ENCODE measurements at regions not wholly inside any gene's neighbourhood (a gene's known extent, or its start where the extent isn't known, plus 50 kb on each side); places are given as distances from the start of the nearest gene placed in this dataset.

DNA sequence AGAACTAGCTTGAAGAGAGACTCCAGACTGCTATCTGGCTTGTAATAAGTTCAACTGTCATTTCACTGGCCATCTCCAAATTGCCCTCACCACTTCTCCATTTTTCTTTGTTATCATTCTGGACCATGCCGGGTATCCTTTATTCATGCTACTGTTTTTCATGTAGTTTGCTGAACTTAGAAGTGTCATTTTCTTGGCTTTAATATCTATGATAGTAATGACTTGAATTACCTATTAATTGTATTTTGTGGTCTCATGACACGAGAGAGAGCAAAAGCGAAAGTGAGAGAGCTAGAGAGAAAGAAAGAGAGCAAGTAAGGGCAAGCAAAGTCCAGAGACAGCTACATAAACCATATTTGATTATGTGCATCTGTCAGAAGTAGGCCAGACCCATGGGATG is 184.9 kb upstream of the ATP1B1 start:
- ATAC-seq = no peak
- TF ChIP-seq TOX (CRISPR knock-in tag; IDR thresholded peaks at IDR 0.05; ENCODE audit: borderline replicate concordance) (0 out of 2 replicates have a peak, but pooled peaks have one; percentile 30), PPARA (CRISPR knock-in tag; IDR thresholded peaks at IDR 0.05; ENCODE audit: borderline replicate concordance) (no peak)

DNA sequence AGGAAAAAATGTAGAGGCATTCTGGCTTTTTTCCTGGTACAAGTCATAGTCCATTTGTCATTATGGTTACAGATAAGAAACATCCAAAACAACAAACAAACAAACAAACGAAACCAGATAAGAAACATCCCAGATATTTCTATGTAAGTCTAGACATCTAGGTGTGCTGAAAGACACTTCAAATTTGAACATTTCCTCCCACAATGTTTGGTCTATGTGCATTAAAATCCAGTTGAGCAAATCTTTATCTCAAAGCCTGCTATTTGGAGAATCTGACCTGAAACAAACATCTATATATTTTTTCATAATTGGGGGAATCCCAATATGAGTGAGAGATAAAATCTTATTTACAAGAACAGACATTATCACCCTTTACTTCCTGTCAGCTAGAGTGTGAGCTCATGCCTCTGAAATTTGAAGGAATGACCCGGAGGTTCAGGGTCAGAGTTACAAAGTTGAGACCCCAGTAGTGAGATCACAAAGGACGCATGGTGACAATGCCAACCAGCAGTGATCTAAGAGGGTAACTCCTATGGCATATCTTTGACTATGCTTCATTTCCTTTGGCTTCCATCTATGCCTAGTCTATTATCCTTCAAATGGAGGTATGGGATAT is 182.9 kb upstream of the ATP1B1 start:
- no peak for ATAC-seq

DNA sequence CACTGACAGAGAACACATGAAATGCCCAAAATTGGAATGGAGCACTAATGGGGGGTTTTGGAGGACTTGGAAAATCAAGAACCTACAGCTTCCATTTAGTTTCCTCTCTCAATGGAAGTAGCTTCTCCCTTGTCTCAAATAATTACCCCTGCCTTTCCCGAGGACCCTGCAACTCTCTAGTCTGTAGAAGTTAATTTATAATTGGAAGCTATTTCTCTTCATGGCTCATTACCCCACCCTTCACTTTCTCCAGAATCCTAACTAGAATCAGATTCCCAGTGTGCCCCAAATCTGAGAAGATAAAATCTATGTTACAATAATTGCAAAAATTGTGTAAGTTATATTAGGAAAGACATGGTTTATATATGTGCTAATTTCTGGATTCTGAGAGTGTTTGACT is 181.5 kb upstream of the ATP1B1 start:
- ATAC-seq = no peak
- TF ChIP-seq TOX (CRISPR knock-in tag; IDR thresholded peaks at IDR 0.05; ENCODE audit: borderline replicate concordance) = no peak
- TF ChIP-seq ZFP3 (CRISPR knock-in tag; IDR thresholded peaks at IDR 0.05) = no peak
- TF ChIP-seq SNAI2 (CRISPR knock-in tag; IDR thresholded peaks at IDR 0.05) = no peak
- no peak for TF ChIP-seq ISL1 (CRISPR knock-in tag; IDR thresholded peaks at IDR 0.05)
- no peak for TF ChIP-seq ZNF70 (CRISPR knock-in tag; IDR thresholded peaks at IDR 0.05)
- no peak for TF ChIP-seq PPARA (CRISPR knock-in tag; IDR thresholded peaks at IDR 0.05; ENCODE audit: borderline replicate concordance)
- TF ChIP-seq GLIS3 (CRISPR knock-in tag; IDR thresholded peaks at IDR 0.05) = no peak
- no peak for TF ChIP-seq ZFP30 (CRISPR knock-in tag; IDR thresholded peaks at IDR 0.05)
- no peak for TF ChIP-seq ZNF565 (CRISPR knock-in tag; conservative IDR thresholded peaks at IDR 0.05; ENCODE audit: low read depth)
- no peak for TF ChIP-seq ZC3H10 (CRISPR knock-in tag; IDR thresholded peaks at IDR 0.05)

More for the DNA sequence above, 182.9 kb upstream of the ATP1B1 start:
- TF ChIP-seq RARB (CRISPR knock-in tag; IDR thresholded peaks at IDR 0.05) (no peak), ZNF565 (CRISPR knock-in tag; conservative IDR thresholded peaks at IDR 0.05; ENCODE audit: low read depth) (no peak), OSR1 (CRISPR knock-in tag; IDR thresholded peaks at IDR 0.05) (no peak), ESRRG (CRISPR knock-in tag; IDR thresholded peaks at IDR 0.05) (no peak)
- TF ChIP-seq, protein P1, sequence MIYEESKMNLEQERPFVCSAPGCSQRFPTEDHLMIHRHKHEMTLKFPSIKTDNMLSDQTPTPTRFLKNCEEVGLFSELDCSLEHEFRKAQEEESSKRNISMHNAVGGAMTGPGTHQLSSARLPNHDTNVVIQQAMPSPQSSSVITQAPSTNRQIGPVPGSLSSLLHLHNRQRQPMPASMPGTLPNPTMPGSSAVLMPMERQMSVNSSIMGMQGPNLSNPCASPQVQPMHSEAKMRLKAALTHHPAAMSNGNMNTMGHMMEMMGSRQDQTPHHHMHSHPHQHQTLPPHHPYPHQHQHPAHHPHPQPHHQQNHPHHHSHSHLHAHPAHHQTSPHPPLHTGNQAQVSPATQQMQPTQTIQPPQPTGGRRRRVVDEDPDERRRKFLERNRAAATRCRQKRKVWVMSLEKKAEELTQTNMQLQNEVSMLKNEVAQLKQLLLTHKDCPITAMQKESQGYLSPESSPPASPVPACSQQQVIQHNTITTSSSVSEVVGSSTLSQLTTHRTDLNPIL (CRISPR knock-in tag; IDR thresholded peaks at IDR 0.05; ENCODE audit: low read depth) = no peak

DNA sequence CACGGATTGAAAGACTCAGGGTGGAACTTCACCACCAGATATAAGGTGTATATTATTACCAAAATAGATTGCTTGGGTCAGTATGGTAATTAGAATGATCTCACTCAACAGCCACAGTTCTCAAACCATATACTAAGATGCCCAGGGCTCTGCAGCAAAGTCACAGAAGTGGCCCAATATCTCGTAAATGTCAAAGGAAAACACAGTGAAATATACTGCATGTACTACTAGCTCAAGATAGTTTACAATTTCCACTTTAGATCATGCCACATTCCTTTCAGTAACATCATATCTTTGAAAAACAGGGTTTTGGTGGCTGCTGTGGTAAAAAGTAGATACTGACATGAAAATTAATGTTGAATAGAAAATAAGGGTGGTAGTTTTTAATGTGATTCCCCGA is 180.3 kb upstream of the ATP1B1 start:
- TF ChIP-seq PPARA (CRISPR knock-in tag; IDR thresholded peaks at IDR 0.05; ENCODE audit: borderline replicate concordance) (no peak), ZNF565 (CRISPR knock-in tag; conservative IDR thresholded peaks at IDR 0.05; ENCODE audit: low read depth) (no peak), ISL1 (CRISPR knock-in tag; IDR thresholded peaks at IDR 0.05) (no peak), ARNTL (CRISPR knock-in tag; IDR thresholded peaks at IDR 0.05; ENCODE audit: borderline replicate concordance, low read depth) (no peak), BACH2 (CRISPR knock-in tag; IDR thresholded peaks at IDR 0.05; ENCODE audit: borderline replicate concordance) (no peak), ZFP30 (CRISPR knock-in tag; IDR thresholded peaks at IDR 0.05) (no peak), RARB (CRISPR knock-in tag; IDR thresholded peaks at IDR 0.05) (no peak), ZFP3 (CRISPR knock-in tag; IDR thresholded peaks at IDR 0.05) (no peak), ZNF70 (CRISPR knock-in tag; IDR thresholded peaks at IDR 0.05) (no peak), CSDC2 (CRISPR knock-in tag; IDR thresholded peaks at IDR 0.05) (no peak), ZNF8 (CRISPR knock-in tag; IDR thresholded peaks at IDR 0.05) (no peak), TOX (CRISPR knock-in tag; IDR thresholded peaks at IDR 0.05; ENCODE audit: borderline replicate concordance) (no peak), ESRRG (CRISPR knock-in tag; IDR thresholded peaks at IDR 0.05) (no peak), SNAI2 (CRISPR knock-in tag; IDR thresholded peaks at IDR 0.05) (no peak), ZC3H10 (CRISPR knock-in tag; IDR thresholded peaks at IDR 0.05) (no peak)
- TF ChIP-seq, protein P1 (CRISPR knock-in tag; IDR thresholded peaks at IDR 0.05; ENCODE audit: low read depth) = no peak
- TF ChIP-seq, protein P2, sequence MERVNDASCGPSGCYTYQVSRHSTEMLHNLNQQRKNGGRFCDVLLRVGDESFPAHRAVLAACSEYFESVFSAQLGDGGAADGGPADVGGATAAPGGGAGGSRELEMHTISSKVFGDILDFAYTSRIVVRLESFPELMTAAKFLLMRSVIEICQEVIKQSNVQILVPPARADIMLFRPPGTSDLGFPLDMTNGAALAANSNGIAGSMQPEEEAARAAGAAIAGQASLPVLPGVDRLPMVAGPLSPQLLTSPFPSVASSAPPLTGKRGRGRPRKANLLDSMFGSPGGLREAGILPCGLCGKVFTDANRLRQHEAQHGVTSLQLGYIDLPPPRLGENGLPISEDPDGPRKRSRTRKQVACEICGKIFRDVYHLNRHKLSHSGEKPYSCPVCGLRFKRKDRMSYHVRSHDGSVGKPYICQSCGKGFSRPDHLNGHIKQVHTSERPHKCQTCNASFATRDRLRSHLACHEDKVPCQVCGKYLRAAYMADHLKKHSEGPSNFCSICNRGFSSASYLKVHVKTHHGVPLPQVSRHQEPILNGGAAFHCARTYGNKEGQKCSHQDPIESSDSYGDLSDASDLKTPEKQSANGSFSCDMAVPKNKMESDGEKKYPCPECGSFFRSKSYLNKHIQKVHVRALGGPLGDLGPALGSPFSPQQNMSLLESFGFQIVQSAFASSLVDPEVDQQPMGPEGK (CRISPR knock-in tag; IDR thresholded peaks at IDR 0.05; ENCODE audit: borderline replicate concordance) = no peak
- TF ChIP-seq, protein P3, sequence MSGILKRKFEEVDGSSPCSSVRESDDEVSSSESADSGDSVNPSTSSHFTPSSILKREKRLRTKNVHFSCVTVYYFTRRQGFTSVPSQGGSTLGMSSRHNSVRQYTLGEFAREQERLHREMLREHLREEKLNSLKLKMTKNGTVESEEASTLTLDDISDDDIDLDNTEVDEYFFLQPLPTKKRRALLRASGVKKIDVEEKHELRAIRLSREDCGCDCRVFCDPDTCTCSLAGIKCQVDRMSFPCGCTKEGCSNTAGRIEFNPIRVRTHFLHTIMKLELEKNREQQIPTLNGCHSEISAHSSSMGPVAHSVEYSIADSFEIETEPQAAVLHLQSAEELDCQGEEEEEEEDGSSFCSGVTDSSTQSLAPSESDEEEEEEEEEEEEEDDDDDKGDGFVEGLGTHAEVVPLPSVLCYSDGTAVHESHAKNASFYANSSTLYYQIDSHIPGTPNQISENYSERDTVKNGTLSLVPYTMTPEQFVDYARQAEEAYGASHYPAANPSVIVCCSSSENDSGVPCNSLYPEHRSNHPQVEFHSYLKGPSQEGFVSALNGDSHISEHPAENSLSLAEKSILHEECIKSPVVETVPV (CRISPR knock-in tag; IDR thresholded peaks at IDR 0.05) = no peak

DNA sequence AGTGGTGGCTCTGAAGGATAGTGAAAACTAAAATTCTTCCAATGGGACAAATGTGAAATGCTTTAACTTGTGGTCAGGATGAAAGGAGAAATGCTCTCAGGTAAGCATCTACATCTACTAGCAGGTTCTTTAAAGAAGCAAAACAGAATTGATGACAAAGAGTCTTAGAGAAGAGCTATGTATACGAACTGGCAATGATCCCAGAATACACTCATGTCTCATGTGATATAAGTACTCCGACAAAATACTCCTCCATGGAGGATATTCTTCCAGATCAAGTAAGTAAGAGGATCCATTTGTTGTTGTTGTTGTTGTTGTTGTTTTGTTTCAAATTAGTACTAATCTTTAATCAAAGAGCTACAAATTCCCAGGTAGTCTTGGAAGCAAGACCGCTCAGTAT is 174.0 kb upstream of the ATP1B1 start:
- peak; percentile 71 for ATAC-seq
- no peak for TF ChIP-seq ZNF8 (CRISPR knock-in tag; IDR thresholded peaks at IDR 0.05)
- no peak for TF ChIP-seq CSDC2 (CRISPR knock-in tag; IDR thresholded peaks at IDR 0.05)
- TF ChIP-seq BACH2 (CRISPR knock-in tag; IDR thresholded peaks at IDR 0.05; ENCODE audit: borderline replicate concordance) = no peak
- TF ChIP-seq ARNTL (CRISPR knock-in tag; IDR thresholded peaks at IDR 0.05; ENCODE audit: borderline replicate concordance, low read depth) = no peak
- TF ChIP-seq ISL1 (CRISPR knock-in tag; IDR thresholded peaks at IDR 0.05) = no peak
- no peak for TF ChIP-seq GLIS3 (CRISPR knock-in tag; IDR thresholded peaks at IDR 0.05)
- TF ChIP-seq, protein P3 (CRISPR knock-in tag; IDR thresholded peaks at IDR 0.05) = no peak
- TF ChIP-seq ZFP30 (CRISPR knock-in tag; IDR thresholded peaks at IDR 0.05) = no peak
- no peak for TF ChIP-seq ZFP3 (CRISPR knock-in tag; IDR thresholded peaks at IDR 0.05)
- TF ChIP-seq TCF4 (CRISPR knock-in tag; IDR thresholded peaks at IDR 0.05; ENCODE audit: borderline replicate concordance) = no peak
- TF ChIP-seq ZNF565 (CRISPR knock-in tag; conservative IDR thresholded peaks at IDR 0.05; ENCODE audit: low read depth) = no peak
- TF ChIP-seq, protein P1 (CRISPR knock-in tag; IDR thresholded peaks at IDR 0.05; ENCODE audit: low read depth) = no peak
- no peak for TF ChIP-seq OSR1 (CRISPR knock-in tag; IDR thresholded peaks at IDR 0.05)
- TF ChIP-seq TOX (CRISPR knock-in tag; IDR thresholded peaks at IDR 0.05; ENCODE audit: borderline replicate concordance) = no peak

More for the DNA sequence above, 180.3 kb upstream of the ATP1B1 start:
- ATAC-seq = no peak
